ENCODE measurements at regions not wholly inside any gene's neighbourhood (a gene's known extent, or its start where the extent isn't known, plus 50 kb on each side); places are given as distances from the start of the nearest gene placed in this dataset.
"Not testable (repeated sequence)": the region's sequence is repeated elsewhere in the genome, so short reads cannot be mapped to it uniquely, and the experiment has no call there.

GRCh38 chr6:56745971-56746370 lies 103.3 kb upstream of the DST start:
- DNase-seq (ENCODE audit: low read depth), result no peak

- no peak for DNase-seq (ENCODE audit: low read depth)
Observed at GRCh38 chr6:56745081-56745480, 102.4 kb upstream of the DST start.

GRCh38 chr6:56744528-56744927 lies 101.8 kb upstream of the DST start:
- no peak for DNase-seq (ENCODE audit: low read depth)

GRCh38 chr6:56742122-56742791 lies 99.6 kb upstream of the DST start:
- no peak for DNase-seq (ENCODE audit: low read depth)

GRCh38 chr6:56741472-56741871 lies 98.8 kb upstream of the DST start:
- DNase-seq (ENCODE audit: low read depth), result no peak

- DNase-seq (ENCODE audit: low read depth), result no peak
Observed at GRCh38 chr6:56739836-56740815, 97.4 kb upstream of the DST start.

- no peak for DNase-seq (ENCODE audit: low read depth)
Observed at GRCh38 chr6:56736804-56737203, 94.1 kb upstream of the DST start.

GRCh38 chr6:56734335-56734734 lies 91.6 kb upstream of the DST start:
- no peak for DNase-seq (ENCODE audit: low read depth)

GRCh38 chr6:56733211-56733697 lies 90.6 kb upstream of the DST start:
- no peak for DNase-seq (ENCODE audit: low read depth)

- DNase-seq (ENCODE audit: low read depth), result no peak
Observed at GRCh38 chr6:56732517-56732916, 89.8 kb upstream of the DST start.

GRCh38 chr6:56730663-56731529 lies 88.2 kb upstream of the DST start:
- DNase-seq (ENCODE audit: low read depth), result no peak

- DNase-seq (ENCODE audit: low read depth), result no peak
Observed at GRCh38 chr6:56729719-56730118, 87.0 kb upstream of the DST start.

- DNase-seq (ENCODE audit: low read depth), result not testable (repeated sequence)
Observed at GRCh38 chr6:56729166-56729565, 86.5 kb upstream of the DST start.

- no peak for DNase-seq (ENCODE audit: low read depth)
Observed at GRCh38 chr6:56727097-56727850, 84.6 kb upstream of the DST start.

GRCh38 chr6:56725254-56725653 lies 82.6 kb upstream of the DST start:
- DNase-seq (ENCODE audit: low read depth), result no peak

- DNase-seq (ENCODE audit: low read depth), result peak; percentile 70
Observed at GRCh38 chr6:56724455-56724854, 81.8 kb upstream of the DST start.

- no peak for DNase-seq (ENCODE audit: low read depth)
Observed at GRCh38 chr6:56720882-56721281, 78.2 kb upstream of the DST start.

- not testable (repeated sequence) for DNase-seq (ENCODE audit: low read depth)
Observed at GRCh38 chr6:56720202-56720601, 77.5 kb upstream of the DST start.

- DNase-seq (ENCODE audit: low read depth), result not testable (repeated sequence)
Observed at GRCh38 chr6:56719315-56720058, 76.8 kb upstream of the DST start.

GRCh38 chr6:56718236-56718635 lies 75.5 kb upstream of the DST start:
- no peak for DNase-seq (ENCODE audit: low read depth)

GRCh38 chr6:56716229-56716628 lies 73.5 kb upstream of the DST start:
- no peak for DNase-seq (ENCODE audit: low read depth)
